ENCODE measurements at regions not wholly inside any gene's neighbourhood (a gene's known extent, or its start where the extent isn't known, plus 50 kb on each side); places are given as distances from the start of the nearest gene placed in this dataset.

DNA sequence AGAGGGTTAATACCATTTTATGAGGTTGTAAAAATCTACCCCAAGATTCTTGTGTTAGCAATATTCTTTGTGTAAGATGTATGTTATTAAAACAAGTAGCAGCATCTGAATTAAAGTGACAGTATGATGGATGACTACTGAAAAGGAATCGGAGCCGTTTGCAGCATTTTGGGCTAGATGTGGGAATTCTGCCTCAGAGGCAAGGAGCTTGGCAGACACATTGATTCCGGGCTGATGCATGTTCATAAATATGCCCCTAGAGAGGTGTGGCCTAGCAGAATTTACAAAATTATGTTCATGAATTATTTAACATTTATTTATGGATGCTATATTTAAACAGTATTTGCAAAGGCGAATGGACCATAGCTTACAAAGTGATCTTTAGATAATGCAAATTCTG, 389.0 kb upstream of the ETAA1 start:
- Histone ChIP-seq H4K20me1 (no peaks in the 10 kb centered on the region), H3K4me1 (no peaks in the 10 kb centered on the region), H3K4me3 (no peak overlapping the region), H3K9ac (no peak overlapping the region), H3K27ac (no peak overlapping the region), H3K4me2 (no peak overlapping the region), H3K9me3 (no peaks in the 10 kb centered on the region), H3K36me3 (no peaks in the 10 kb centered on the region), H3K27me3 (no peaks in the 10 kb centered on the region)
- no peak for TF ChIP-seq Cebpa-rat (IDR thresholded peaks at IDR 0.05)

DNA sequence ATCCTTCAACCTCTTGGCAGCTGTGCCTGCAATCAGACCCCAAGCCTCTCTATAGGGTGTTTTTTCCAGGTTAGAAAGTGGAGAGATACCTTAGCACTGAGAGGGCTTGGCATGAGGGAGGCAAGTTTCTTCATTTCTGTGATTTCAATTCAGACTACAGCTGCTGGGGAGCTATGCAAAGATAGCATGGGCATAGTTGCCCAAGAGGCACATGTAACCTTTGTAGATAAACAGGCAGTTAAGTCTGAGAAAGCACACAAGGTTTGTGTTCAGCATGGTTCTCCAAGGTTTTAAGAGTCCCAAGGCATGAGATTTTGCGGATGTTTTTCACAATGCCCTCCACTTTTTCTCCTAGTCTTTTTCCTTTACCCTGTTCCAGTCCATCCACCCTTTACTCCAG, 385.0 kb upstream of the ETAA1 start:
- no peak overlapping the region for H3K9ac ChIP-seq
- TF ChIP-seq Cebpa-rat (IDR thresholded peaks at IDR 0.05): no peak
- H4K20me1 ChIP-seq: no peaks in the 10 kb centered on the region
- H3K27me3 ChIP-seq: no peaks in the 10 kb centered on the region
- no peaks in the 10 kb centered on the region for H3K9me3 ChIP-seq
- H3K27ac ChIP-seq: no peak overlapping the region
- H3K4me1 ChIP-seq: no peaks in the 10 kb centered on the region
- no peak overlapping the region for H3K4me3 ChIP-seq
- H3K4me2 ChIP-seq: no peak overlapping the region
- no peaks in the 10 kb centered on the region for H3K36me3 ChIP-seq

DNA sequence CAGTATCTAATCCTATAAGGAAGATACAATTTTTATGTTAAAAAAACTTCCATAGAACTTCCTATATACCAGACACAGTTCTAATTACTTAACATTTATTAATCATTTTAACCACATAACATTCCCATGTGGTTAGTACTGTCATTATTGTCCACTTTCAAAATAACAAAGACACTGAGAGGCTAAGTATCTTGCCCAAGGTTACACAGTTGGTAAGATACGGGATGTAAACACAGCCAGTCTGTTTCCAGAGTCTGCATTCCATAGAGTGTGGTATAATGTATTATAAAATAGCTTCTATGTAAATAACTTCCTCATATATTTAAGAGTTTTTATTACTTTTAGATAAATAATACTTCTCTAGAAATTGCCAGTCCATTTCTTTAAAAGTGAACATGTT, 383.3 kb upstream of the ETAA1 start:
- Histone ChIP-seq H3K27me3 (no peaks in the 10 kb centered on the region), H4K20me1 (no peaks in the 10 kb centered on the region), H3K27ac (no peak overlapping the region), H3K4me2 (no peak overlapping the region), H3K9ac (no peak overlapping the region), H3K4me3 (no peak overlapping the region), H3K9me3 (no peaks in the 10 kb centered on the region), H3K36me3 (no peaks in the 10 kb centered on the region), H3K4me1 (no peaks in the 10 kb centered on the region)
- TF ChIP-seq Cebpa-rat (IDR thresholded peaks at IDR 0.05): no peak

GRCh38 chr2:67015681-67016080, 381.5 kb upstream of the ETAA1 start:
- H3K4me3 ChIP-seq: no peak overlapping the region
- H3K9ac ChIP-seq: no peak overlapping the region
- no peak overlapping the region for H3K27ac ChIP-seq
- H3K27me3 ChIP-seq: no peaks in the 10 kb centered on the region
- H4K20me1 ChIP-seq: no peaks in the 10 kb centered on the region
- no peak overlapping the region for H3K4me2 ChIP-seq
- no peaks in the 10 kb centered on the region for H3K36me3 ChIP-seq
- H3K9me3 ChIP-seq: no peaks in the 10 kb centered on the region
- TF ChIP-seq Cebpa-rat (IDR thresholded peaks at IDR 0.05): no peak
- no peaks in the 10 kb centered on the region for H3K4me1 ChIP-seq

- H3K4me3 ChIP-seq: no peak overlapping the region
- TF ChIP-seq Cebpa-rat (IDR thresholded peaks at IDR 0.05): no peak
- H3K27me3 ChIP-seq: no peaks in the 10 kb centered on the region
- H3K36me3 ChIP-seq: no peaks in the 10 kb centered on the region
- H3K4me1 ChIP-seq: no peaks in the 10 kb centered on the region
- no peaks in the 10 kb centered on the region for H4K20me1 ChIP-seq
- H3K27ac ChIP-seq: no peak overlapping the region
- H3K4me2 ChIP-seq: no peak overlapping the region
- H3K9me3 ChIP-seq: no peaks in the 10 kb centered on the region
- no peak overlapping the region for H3K9ac ChIP-seq
Observed at GRCh38 chr2:67018301-67018700, 378.8 kb upstream of the ETAA1 start.

GRCh38 chr2:67032076-67032475, 365.1 kb upstream of the ETAA1 start:
- no peak for TF ChIP-seq Cebpa-rat (IDR thresholded peaks at IDR 0.05)
- no peak overlapping the region for H3K9ac ChIP-seq
- no peaks in the 10 kb centered on the region for H3K27me3 ChIP-seq
- no peaks in the 10 kb centered on the region for H3K36me3 ChIP-seq
- H3K4me2 ChIP-seq: no peak overlapping the region
- no peaks in the 10 kb centered on the region for H3K4me1 ChIP-seq
- H3K27ac ChIP-seq: no peak overlapping the region
- no peaks in the 10 kb centered on the region for H4K20me1 ChIP-seq
- H3K9me3 ChIP-seq: no peaks in the 10 kb centered on the region
- H3K4me3 ChIP-seq: no peak overlapping the region

GRCh38 chr2:67036444-67036843, 360.7 kb upstream of the ETAA1 start:
- no peak for TF ChIP-seq Cebpa-rat (IDR thresholded peaks at IDR 0.05)
- no peak overlapping the region for H3K9ac ChIP-seq
- no peak overlapping the region for H3K27ac ChIP-seq
- H3K4me2 ChIP-seq: no peak overlapping the region
- no peaks in the 10 kb centered on the region for H3K27me3 ChIP-seq
- H3K36me3 ChIP-seq: no peaks in the 10 kb centered on the region
- H4K20me1 ChIP-seq: no peaks in the 10 kb centered on the region
- H3K9me3 ChIP-seq: no peaks in the 10 kb centered on the region
- H3K4me1 ChIP-seq: no peaks in the 10 kb centered on the region
- no peak overlapping the region for H3K4me3 ChIP-seq

- no peak for TF ChIP-seq Cebpa-rat (IDR thresholded peaks at IDR 0.05)
- H3K9me3 ChIP-seq: no peaks in the 10 kb centered on the region
- no peaks in the 10 kb centered on the region for H4K20me1 ChIP-seq
- no peak overlapping the region for H3K9ac ChIP-seq
- no peak overlapping the region for H3K4me3 ChIP-seq
- no peak overlapping the region for H3K27ac ChIP-seq
- H3K4me1 ChIP-seq: no peaks in the 10 kb centered on the region
- no peak overlapping the region for H3K4me2 ChIP-seq
- H3K36me3 ChIP-seq: no peaks in the 10 kb centered on the region
- no peaks in the 10 kb centered on the region for H3K27me3 ChIP-seq
Observed at GRCh38 chr2:67037655-67038054, 359.5 kb upstream of the ETAA1 start.

DNA sequence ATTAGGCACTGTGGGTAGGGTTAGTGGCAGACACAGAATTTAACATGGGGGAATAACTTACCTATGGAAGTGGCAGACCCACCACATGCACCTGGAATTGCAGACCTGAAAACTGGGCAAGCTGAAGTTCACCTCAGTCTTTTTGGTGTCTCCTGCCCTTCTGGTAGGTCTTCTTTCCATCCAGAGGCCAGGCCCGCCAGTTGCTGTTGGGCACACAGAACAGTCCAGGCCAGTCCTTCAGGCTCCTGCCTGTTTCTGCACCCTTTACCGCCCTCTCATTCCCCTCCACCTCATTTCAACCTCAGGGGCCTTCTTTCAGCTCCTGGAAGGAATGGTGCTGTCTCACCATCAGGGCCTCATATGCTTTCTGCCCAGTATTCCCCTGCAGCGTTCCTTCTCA, 358.9 kb upstream of the ETAA1 start:
- Histone ChIP-seq H3K27ac (no peak overlapping the region), H3K4me1 (no peaks in the 10 kb centered on the region), H3K4me2 (no peak overlapping the region), H3K4me3 (no peak overlapping the region), H3K9me3 (no peaks in the 10 kb centered on the region), H3K27me3 (no peaks in the 10 kb centered on the region), H3K36me3 (no peaks in the 10 kb centered on the region), H4K20me1 (no peaks in the 10 kb centered on the region), H3K9ac (no peak overlapping the region)
- no peak for TF ChIP-seq Cebpa-rat (IDR thresholded peaks at IDR 0.05)

DNA sequence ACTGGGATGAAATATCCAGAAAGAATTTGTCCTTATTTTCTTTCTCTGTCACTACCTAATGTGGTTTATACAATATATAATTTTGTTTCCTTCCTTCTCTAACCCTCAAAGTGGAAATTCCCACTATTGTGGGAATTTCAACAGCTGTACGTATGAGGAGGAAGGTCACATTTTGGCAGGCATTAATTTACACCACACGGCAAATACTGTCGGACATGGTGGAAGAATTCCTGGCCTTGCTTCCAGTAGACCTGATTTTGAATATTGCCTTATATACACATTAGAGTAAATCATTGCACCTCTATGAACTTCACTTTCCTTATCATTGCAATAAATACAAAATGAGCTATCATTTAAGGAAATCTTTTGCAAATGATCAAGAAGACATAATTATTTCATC, 358.1 kb upstream of the ETAA1 start:
- Histone ChIP-seq H3K9me3 (no peaks in the 10 kb centered on the region), H3K4me1 (no peaks in the 10 kb centered on the region), H4K20me1 (no peaks in the 10 kb centered on the region), H3K4me3 (no peak overlapping the region), H3K27ac (no peak overlapping the region), H3K4me2 (no peak overlapping the region), H3K27me3 (no peaks in the 10 kb centered on the region), H3K36me3 (no peaks in the 10 kb centered on the region), H3K9ac (no peak overlapping the region)
- TF ChIP-seq Cebpa-rat (IDR thresholded peaks at IDR 0.05): no peak

DNA sequence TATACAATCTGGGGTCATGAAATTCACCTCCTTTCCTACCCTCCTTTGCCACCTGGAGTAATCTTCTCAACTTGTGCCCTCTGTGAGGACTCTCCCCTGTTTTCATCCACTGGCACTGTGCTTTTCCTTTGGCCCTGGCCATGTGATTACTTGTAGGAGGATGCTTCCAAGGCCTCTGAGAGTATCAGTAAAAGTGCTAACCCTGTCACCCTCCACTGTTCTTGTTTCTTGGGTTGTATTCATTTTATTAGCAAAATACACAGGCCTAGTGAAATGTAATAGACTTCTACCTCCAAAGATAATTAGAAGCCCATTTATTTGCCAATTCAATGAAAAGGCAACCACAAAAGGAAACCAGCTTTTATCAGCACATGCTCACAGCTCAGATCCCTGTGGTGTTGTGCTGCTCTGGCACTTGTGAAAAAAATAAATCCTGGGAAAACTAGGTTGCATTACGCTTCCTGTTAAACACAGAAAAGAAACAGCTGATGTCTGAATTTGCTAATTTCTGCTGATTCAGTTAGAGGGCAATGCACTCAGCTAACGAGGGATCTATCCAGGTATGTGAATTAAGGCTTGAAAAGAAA, 357.5 kb upstream of the ETAA1 start:
- no peaks in the 10 kb centered on the region for H3K36me3 ChIP-seq
- no peak overlapping the region for H3K27ac ChIP-seq
- H3K4me2 ChIP-seq: no peak overlapping the region
- no peak for TF ChIP-seq Cebpa-rat (IDR thresholded peaks at IDR 0.05)
- no peaks in the 10 kb centered on the region for H3K4me1 ChIP-seq
- no peaks in the 10 kb centered on the region for H3K9me3 ChIP-seq
- H3K4me3 ChIP-seq: no peak overlapping the region
- H4K20me1 ChIP-seq: no peaks in the 10 kb centered on the region
- no peak overlapping the region for H3K9ac ChIP-seq
- H3K27me3 ChIP-seq: no peaks in the 10 kb centered on the region

All from BLaER1 (cell line).